DOHH2 (cell line): ENCODE measurements at regions not wholly inside any gene's neighbourhood (a gene's known extent, or its start where the extent isn't known, plus 50 kb on each side); places are given as distances from the start of the nearest gene placed in this dataset.
A peak's percentile ranks its signal among the peaks of the same experiment; 100 is the strongest.

Source experiments
- H3F3A ChIP-seq: fragments of 200-600 bp; sonication (generic), shearing (Covaris generic); 2 replicates; pipeline ENCODE4 v1.6.0; 2016; ENCODE audit warnings: antibody characterized with exemption, mild to moderate bottlenecking; ENCODE audit not compliant: control insufficient read depth, insufficient read depth
- H3K27ac ChIP-seq: fragments of 200-600 bp; sonication (generic); 2 replicates; pipeline ENCODE4 v1.5.1; 2014; ENCODE audit warnings: low read depth, mild to moderate bottlenecking, low read length, moderate library complexity
- H3K27me3 ChIP-seq: fragments of 200-600 bp; sonication (generic); 2 replicates; pipeline ENCODE4 v1.6.1; 2014; ENCODE audit warnings: mild to moderate bottlenecking, low read length, mixed read lengths; ENCODE audit not compliant: control insufficient read depth
- H3K36me3 ChIP-seq: fragments of 200-600 bp; sonication (generic); 2 replicates; pipeline ENCODE4 v1.6.1; 2014; ENCODE audit warnings: mild to moderate bottlenecking, low read length, moderate library complexity, mixed read lengths; ENCODE audit not compliant: control insufficient read depth
- H3K4me1 ChIP-seq: fragments of 200-600 bp; sonication (generic); 2 replicates; pipeline ENCODE4 v1.6.1; 2014; ENCODE audit warnings: mild to moderate bottlenecking, low read length, mixed read lengths; ENCODE audit not compliant: control insufficient read depth
- H3K4me2 ChIP-seq: fragments of 200-600 bp; sonication (generic); 2 replicates; pipeline ENCODE4 v1.6.0; 2014; ENCODE audit warnings: mild to moderate bottlenecking, low read length, moderate library complexity
- H3K4me3 ChIP-seq: fragments of 200-600 bp; sonication (generic); 2 replicates; pipeline ENCODE4 v1.5.1; 2014; ENCODE audit warnings: mild to moderate bottlenecking, low read length, mixed read lengths
- H3K79me2 ChIP-seq: fragments of 200-600 bp; sonication (generic); 2 replicates; pipeline ENCODE4 v1.6.1; 2014; ENCODE audit warnings: mild to moderate bottlenecking, low read length, mixed read lengths; ENCODE audit not compliant: control insufficient read depth
- H3K9me2 ChIP-seq: fragments of 200-600 bp; sonication (generic); replicated peaks from 2 replicates; pipeline ENCODE4 v1.6.1; 2014; ENCODE audit warnings: mild to moderate bottlenecking, low read length, mixed read lengths; ENCODE audit not compliant: control insufficient read depth
- H3K9me3 ChIP-seq: fragments of 200-600 bp; sonication (generic); 2 replicates; pipeline ENCODE4 v1.6.1; 2014; ENCODE audit warnings: antibody characterized with exemption, low read length, mixed read lengths; ENCODE audit not compliant: control insufficient read depth, insufficient read depth
- H4K20me1 ChIP-seq: fragments of 200-600 bp; sonication (generic); 2 replicates; pipeline ENCODE4 v1.6.0; 2014; ENCODE audit warnings: low read depth, mild to moderate bottlenecking, antibody characterized with exemption, low read length, moderate library complexity; ENCODE audit not compliant: control insufficient read depth, insufficient read depth
- CTCF ChIP-seq: fragments of 200-600 bp; sonication (generic); IDR thresholded peaks from one replicate; pipeline ENCODE4 v1.5.1; 2014; ENCODE audit warnings: antibody characterized with exemption, mild to moderate bottlenecking, low read depth, low read length; ENCODE audit not compliant: poor library complexity, severe bottlenecking
- EZH2phosphoT487 ChIP-seq: fragments of 200-600 bp; sonication (generic); IDR thresholded peaks from 2 replicates; pipeline ENCODE4 v1.6.1; 2017; ENCODE audit warnings: borderline replicate concordance, mild to moderate bottlenecking, antibody characterized with exemption, low read length, moderate library complexity, mixed read lengths

GRCh38 chr14:24734917-24735500 lies 101.0 kb upstream of the GZMB start:
- no peak overlapping the region for H3K27ac ChIP-seq
- H4K20me1 ChIP-seq = no peaks in the 10 kb centered on the region
- H3K4me1 ChIP-seq = no peaks in the 10 kb centered on the region
- no peaks in the 10 kb centered on the region for H3K79me2 ChIP-seq
- H3K9me2 ChIP-seq = no peaks in the 10 kb centered on the region
- TF ChIP-seq EZH2phosphoT487 (no peak), CTCF (peak; percentile 85)
- H3K4me3 ChIP-seq = no peak overlapping the region
- no peak overlapping the region for H3K4me2 ChIP-seq
- H3F3A ChIP-seq = no peaks in the 10 kb centered on the region
- H3K9me3 ChIP-seq = no peaks in the 10 kb centered on the region
- H3K27me3 ChIP-seq = no peaks in the 10 kb centered on the region
- no peaks in the 10 kb centered on the region for H3K36me3 ChIP-seq

GRCh38 chr14:24726480-24726879 lies 92.5 kb upstream of the GZMB start:
- TF ChIP-seq CTCF (no peak), EZH2phosphoT487 (no peak)
- Histone ChIP-seq H3K9me3 (no peaks in the 10 kb centered on the region), H3K4me1 (no peaks in the 10 kb centered on the region), H3K27ac (no peak overlapping the region), H3K4me2 (no peak overlapping the region), H3K27me3 (no peaks in the 10 kb centered on the region), H3K9me2 (no peaks in the 10 kb centered on the region), H4K20me1 (no peaks in the 10 kb centered on the region), H3K79me2 (no peaks in the 10 kb centered on the region), H3K36me3 (no peaks in the 10 kb centered on the region), H3K4me3 (no peak overlapping the region), H3F3A (no peaks in the 10 kb centered on the region)

- no peaks in the 10 kb centered on the region for H3K27me3 ChIP-seq
- H3K27ac ChIP-seq = no peak overlapping the region
- H3K4me2 ChIP-seq = no peak overlapping the region
- no peaks in the 10 kb centered on the region for H4K20me1 ChIP-seq
- H3K9me2 ChIP-seq = no peaks in the 10 kb centered on the region
- no peak for TF ChIP-seq CTCF
- no peaks in the 10 kb centered on the region for H3K36me3 ChIP-seq
- H3K9me3 ChIP-seq = no peaks in the 10 kb centered on the region
- H3K4me3 ChIP-seq = no peak overlapping the region
- no peaks in the 10 kb centered on the region for H3K4me1 ChIP-seq
- H3F3A ChIP-seq = no peaks in the 10 kb centered on the region
- H3K79me2 ChIP-seq = no peaks in the 10 kb centered on the region
These were observed 91.3 kb upstream of the GZMB start for GRCh38 chr14:24725311-24725710.
